ENCODE measurements at regions not wholly inside any gene's neighbourhood (a gene's known extent, or its start where the extent isn't known, plus 50 kb on each side); places are given as distances from the start of the nearest gene placed in this dataset.
A peak's percentile ranks its signal among the peaks of the same experiment; 100 is the strongest.

DNA sequence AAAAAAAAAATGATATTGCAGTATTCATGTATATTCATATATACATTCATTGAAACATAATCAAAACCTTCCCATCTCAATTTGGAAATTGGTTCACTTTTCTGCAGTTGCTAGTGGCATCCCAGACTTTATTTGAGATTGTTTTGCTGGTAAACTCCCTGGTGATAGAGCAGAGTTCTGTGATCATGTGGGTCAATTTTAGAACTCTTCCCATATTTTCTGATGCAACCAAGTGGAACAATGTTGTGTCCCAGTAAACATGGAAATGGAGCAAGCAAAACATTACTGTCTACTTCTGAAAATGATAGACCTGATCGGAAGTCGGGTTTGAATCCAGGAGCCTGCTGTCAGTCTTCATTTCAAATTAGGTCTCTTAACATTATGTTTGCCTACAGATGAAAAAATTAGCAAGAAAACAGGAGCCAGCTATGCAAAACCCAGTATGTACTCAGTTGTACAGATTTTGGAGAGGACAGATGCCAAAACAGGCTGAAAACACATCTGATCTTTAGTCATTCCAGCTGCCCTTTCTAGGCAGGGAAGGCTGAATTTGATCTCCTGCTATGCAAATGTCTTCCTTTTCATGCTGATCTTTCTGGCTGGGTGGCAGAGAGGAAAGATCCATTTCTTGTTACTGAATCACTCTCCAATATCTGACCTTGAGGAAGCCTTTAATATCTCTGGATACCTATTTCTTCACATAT, 786.6 kb upstream of the SOX9 start:
- H3K4me3 Mint-ChIP-seq (ENCODE audit: unreplicated experiment): no peak overlapping the region
- no peaks in the 10 kb centered on the region for H3K36me3 Mint-ChIP-seq (ENCODE audit: insufficient read depth, unreplicated experiment)
- peaks cover 27% of the 10 kb centered on the region for H3K4me1 Mint-ChIP-seq (ENCODE audit: insufficient read depth, unreplicated experiment)
- ChIA-PET CTCF (no interaction called here), POLR2A (interaction anchor here (0.7 kb wide), 1 partner anchor 97 kb away, joined by 3 read pairs; no protein-coding TSS in a partner anchor)
- peak overlapping the region; percentile 67 for H3K27ac Mint-ChIP-seq (ENCODE audit: low read depth, unreplicated experiment)
- H3K27me3 Mint-ChIP-seq (ENCODE audit: insufficient read depth, unreplicated experiment): no peaks in the 10 kb centered on the region
- BruUV-seq (replicated peaks): no TSS peak
- H3K9me3 Mint-ChIP-seq (ENCODE audit: unreplicated experiment): no peaks in the 10 kb centered on the region
- no peak for DNase-seq (ENCODE audit: unreplicated experiment)
- intact Hi-C loops (cut with micrococcal nuclease): loop anchor here (10.0 kb wide), 1 partner anchor 219 kb away; no protein-coding TSS in a partner anchor
- TF ChIP-seq, protein P1, sequence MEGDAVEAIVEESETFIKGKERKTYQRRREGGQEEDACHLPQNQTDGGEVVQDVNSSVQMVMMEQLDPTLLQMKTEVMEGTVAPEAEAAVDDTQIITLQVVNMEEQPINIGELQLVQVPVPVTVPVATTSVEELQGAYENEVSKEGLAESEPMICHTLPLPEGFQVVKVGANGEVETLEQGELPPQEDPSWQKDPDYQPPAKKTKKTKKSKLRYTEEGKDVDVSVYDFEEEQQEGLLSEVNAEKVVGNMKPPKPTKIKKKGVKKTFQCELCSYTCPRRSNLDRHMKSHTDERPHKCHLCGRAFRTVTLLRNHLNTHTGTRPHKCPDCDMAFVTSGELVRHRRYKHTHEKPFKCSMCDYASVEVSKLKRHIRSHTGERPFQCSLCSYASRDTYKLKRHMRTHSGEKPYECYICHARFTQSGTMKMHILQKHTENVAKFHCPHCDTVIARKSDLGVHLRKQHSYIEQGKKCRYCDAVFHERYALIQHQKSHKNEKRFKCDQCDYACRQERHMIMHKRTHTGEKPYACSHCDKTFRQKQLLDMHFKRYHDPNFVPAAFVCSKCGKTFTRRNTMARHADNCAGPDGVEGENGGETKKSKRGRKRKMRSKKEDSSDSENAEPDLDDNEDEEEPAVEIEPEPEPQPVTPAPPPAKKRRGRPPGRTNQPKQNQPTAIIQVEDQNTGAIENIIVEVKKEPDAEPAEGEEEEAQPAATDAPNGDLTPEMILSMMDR (IDR thresholded peaks at IDR 0.05; ENCODE audit: unreplicated experiment): no peak

DNA sequence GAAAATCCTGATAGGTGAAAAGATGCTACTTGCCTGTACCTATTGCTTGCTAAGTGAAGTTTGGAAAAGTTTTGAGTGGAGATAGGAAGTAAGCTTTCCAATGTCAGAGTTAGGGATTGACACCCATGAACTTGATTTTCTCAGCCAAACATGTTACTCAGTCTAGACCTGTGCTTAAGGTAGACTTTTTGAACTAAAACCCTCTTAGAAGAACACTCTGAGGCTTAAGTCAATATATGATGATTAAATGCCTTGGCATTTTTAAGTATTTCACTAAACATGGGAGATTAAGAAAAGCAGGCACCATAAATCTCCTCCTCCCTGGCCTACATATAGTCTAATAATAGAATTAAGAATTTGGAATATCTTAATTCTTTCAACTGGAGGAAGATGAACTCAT, 785.6 kb upstream of the SOX9 start:
- ChIA-PET POLR2A (interaction anchor here (0.6 kb wide), 1 partner anchor 326 kb away, joined by 3 read pairs; no protein-coding TSS in a partner anchor), CTCF (interaction anchor here (0.6 kb wide), 1 partner anchor 540 kb away, joined by 3 read pairs; no protein-coding TSS in a partner anchor)
- Mint-ChIP-seq H3K9me3 (ENCODE audit: unreplicated experiment) (no peaks in the 10 kb centered on the region), H3K27me3 (ENCODE audit: insufficient read depth, unreplicated experiment) (no peaks in the 10 kb centered on the region), H3K4me3 (ENCODE audit: unreplicated experiment) (no peak overlapping the region), H3K27ac (ENCODE audit: low read depth, unreplicated experiment) (peak overlapping the region; percentile 35), H3K4me1 (ENCODE audit: insufficient read depth, unreplicated experiment) (peaks cover 22% of the 10 kb centered on the region), H3K36me3 (ENCODE audit: insufficient read depth, unreplicated experiment) (no peaks in the 10 kb centered on the region)
- intact Hi-C loops (cut with micrococcal nuclease): loop anchor here (5.0 to 10.0 kb wide), 2 partner anchors 122 to 220 kb away; no protein-coding TSS in a partner anchor
- no peak for DNase-seq (ENCODE audit: unreplicated experiment)
- TF ChIP-seq, protein P1 (IDR thresholded peaks at IDR 0.05; ENCODE audit: unreplicated experiment): no peak
- no TSS peak for BruUV-seq (replicated peaks)

DNA sequence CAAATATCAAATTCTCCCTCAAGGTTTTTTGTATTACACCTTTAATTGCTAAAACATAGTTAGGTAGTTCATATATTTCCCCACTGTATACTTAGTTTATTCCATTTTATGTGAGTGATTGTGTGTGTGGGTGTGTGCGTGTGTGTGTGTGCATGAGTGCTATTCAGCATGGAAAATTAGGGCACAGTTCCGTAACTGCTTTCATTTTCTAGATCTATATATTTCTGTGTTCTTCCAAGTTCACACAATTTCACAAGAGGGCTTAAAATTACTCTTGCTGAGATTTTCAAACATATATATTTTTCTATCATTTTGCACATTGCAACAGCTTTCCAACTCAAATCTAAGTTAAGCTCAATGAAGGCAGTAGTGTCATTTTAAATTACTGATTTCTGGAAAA, 782.9 kb upstream of the SOX9 start:
- ChIA-PET POLR2A (interaction anchor here (1.4 to 2.2 kb wide), 2 partner anchors 65 to 75 kb away, joined by 4 to 5 read pairs; no protein-coding TSS in a partner anchor), CTCF (interaction anchor here (0.6 kb wide), 1 partner anchor 145 kb away, joined by 3 read pairs; no protein-coding TSS in a partner anchor)
- BruUV-seq (replicated peaks): no TSS peak
- Mint-ChIP-seq H3K4me3 (ENCODE audit: unreplicated experiment) (peak overlapping the region; percentile 68), H3K4me1 (ENCODE audit: insufficient read depth, unreplicated experiment) (peaks cover 21% of the 10 kb centered on the region), H3K9me3 (ENCODE audit: unreplicated experiment) (no peaks in the 10 kb centered on the region), H3K27ac (ENCODE audit: low read depth, unreplicated experiment) (peak overlapping the region; percentile 94), H3K27me3 (ENCODE audit: insufficient read depth, unreplicated experiment) (no peaks in the 10 kb centered on the region), H3K36me3 (ENCODE audit: insufficient read depth, unreplicated experiment) (no peaks in the 10 kb centered on the region)
- DNase-seq (ENCODE audit: unreplicated experiment): peak; percentile 10
- TF ChIP-seq, protein P1 (IDR thresholded peaks at IDR 0.05; ENCODE audit: unreplicated experiment): no peak
- intact Hi-C loops (cut with micrococcal nuclease): loop anchor here (5.0 to 10.0 kb wide), 2 partner anchors 119 to 223 kb away; no protein-coding TSS in a partner anchor

DNA sequence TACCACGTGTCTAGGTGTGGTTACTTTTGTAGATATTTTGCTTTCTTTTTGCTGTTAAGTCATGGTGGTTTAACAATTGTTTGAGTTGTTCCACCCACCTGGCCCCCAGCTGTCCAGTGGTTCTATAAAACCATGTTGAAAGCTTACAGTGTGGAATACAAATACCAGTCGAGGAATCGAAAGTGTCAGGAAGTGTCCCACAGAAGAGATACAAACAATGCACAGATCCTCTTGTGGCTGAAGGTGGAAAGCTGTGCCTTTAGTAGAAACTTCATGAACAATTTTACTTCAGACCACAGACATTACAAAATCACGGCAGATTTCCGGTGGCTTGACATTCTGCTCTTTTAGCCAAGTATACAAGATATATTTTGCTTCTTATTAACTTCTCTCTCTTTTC, 782.4 kb upstream of the SOX9 start:
- H3K4me1 Mint-ChIP-seq (ENCODE audit: insufficient read depth, unreplicated experiment): peaks cover 21% of the 10 kb centered on the region
- CTCF ChIA-PET: interaction anchor here (0.6 kb wide), 1 partner anchor 144 kb away, joined by 3 read pairs; no protein-coding TSS in a partner anchor
- H3K27me3 Mint-ChIP-seq (ENCODE audit: insufficient read depth, unreplicated experiment): no peaks in the 10 kb centered on the region
- DNase-seq (ENCODE audit: unreplicated experiment): peak; percentile 58
- H3K9me3 Mint-ChIP-seq (ENCODE audit: unreplicated experiment): no peaks in the 10 kb centered on the region
- POLR2A ChIA-PET: interaction anchor here (0.7 to 2.2 kb wide), 3 partner anchors 22 to 75 kb away, joined by 3 to 5 read pairs (median 4); no protein-coding TSS in a partner anchor
- H3K27ac Mint-ChIP-seq (ENCODE audit: low read depth, unreplicated experiment): peak overlapping the region; percentile 94
- BruUV-seq (replicated peaks): no TSS peak
- H3K36me3 Mint-ChIP-seq (ENCODE audit: insufficient read depth, unreplicated experiment): no peaks in the 10 kb centered on the region
- TF ChIP-seq, protein P1 (IDR thresholded peaks at IDR 0.05; ENCODE audit: unreplicated experiment): no peak
- H3K4me3 Mint-ChIP-seq (ENCODE audit: unreplicated experiment): peak overlapping the region; percentile 68
- intact Hi-C loops (cut with micrococcal nuclease): loop anchor here (5.0 to 10.0 kb wide), 2 partner anchors 119 to 224 kb away; no protein-coding TSS in a partner anchor

Data from MCF 10A (cell line).